SW 1271 (cell line): ENCODE measurements at regions not wholly inside any gene's neighbourhood (a gene's known extent, or its start where the extent isn't known, plus 50 kb on each side); places are given as distances from the start of the nearest gene placed in this dataset.

Experiments used
- DNase-seq, 2 experiments: peaks; one replicate each; lab custom pipeline; 2025; lab: John Stamatoyannopoulos, UW

DNA sequence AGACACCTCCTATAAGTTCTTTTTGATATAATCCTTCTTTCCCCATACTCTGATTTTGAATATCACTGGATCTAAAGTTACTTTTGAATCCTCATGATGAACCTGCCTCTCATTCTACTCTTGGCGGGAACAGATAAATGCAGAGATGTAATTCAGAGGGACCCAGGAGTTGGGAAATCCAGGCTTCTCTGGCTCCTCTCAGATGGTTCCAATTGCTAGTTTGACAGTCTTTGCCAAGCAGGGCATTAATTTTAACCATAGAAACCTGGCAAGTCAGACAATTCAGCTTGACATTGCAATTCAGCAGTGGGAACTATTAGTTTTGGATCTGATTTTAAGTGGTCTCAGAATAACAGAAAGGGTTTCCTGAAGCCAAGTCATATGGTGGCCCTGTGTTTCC is 67.3 kb upstream of the KLF12 start:
- no peak for DNase-seq

- no peak for DNase-seq
Observed at GRCh38 chr13:74200081-74200480, 65.9 kb upstream of the KLF12 start.

DNA sequence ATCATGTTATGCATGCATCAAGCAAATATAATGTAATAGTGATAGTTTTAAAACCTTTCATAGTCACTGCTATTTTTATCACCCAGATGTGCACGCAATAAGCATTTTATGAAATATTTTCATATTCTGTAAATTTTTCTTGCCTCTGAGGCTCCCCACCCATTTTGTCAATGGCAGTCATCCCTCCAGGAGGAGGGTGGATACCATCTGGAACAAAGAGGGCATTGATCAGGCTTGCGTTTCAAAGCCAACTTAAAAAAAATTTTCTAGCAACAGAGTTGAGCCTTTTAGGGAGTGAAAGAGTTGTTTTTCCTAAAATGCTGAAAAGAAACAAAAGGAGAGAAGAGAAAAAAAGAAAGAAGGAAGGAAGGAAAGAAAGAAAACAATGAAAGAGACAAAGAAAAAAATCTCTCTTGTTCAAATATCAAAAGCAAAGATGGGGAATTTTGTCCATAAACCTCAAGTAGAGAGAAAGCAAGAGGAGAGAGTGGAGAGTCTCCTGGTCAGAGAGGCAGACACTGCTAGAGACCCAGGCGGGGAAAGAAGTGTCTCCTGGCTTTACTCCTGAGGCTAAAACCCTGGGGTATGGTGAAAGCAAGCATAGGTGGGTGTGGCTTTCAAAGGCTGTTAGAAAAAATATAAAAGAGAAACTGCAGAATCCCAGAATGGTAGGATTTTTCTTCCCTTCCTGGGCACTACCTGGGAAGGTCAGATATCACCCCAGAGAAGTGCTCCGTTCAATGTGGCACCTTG is 63.6 kb upstream of the KLF12 start:
- no peak for DNase-seq

DNA sequence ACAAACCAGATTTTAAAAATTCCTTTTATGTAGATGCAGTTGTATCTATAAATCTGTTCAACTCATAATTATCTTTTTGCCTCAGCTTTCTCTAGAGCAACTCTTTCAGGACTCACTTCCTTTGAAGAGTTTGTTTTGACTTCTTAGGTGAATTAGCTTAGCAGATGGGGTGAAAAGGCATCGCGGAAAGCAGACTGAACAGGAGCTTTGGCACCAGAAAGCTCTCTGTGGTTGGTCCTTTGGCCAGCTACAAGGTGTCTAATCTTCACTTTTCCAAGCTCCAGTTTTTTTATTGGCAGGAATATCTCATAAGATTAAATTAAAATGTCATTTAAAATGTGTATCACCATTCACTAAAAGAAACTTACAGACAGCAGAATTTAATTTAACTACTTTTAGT is 60.6 kb upstream of the KLF12 start:
- no peak for DNase-seq

DNA sequence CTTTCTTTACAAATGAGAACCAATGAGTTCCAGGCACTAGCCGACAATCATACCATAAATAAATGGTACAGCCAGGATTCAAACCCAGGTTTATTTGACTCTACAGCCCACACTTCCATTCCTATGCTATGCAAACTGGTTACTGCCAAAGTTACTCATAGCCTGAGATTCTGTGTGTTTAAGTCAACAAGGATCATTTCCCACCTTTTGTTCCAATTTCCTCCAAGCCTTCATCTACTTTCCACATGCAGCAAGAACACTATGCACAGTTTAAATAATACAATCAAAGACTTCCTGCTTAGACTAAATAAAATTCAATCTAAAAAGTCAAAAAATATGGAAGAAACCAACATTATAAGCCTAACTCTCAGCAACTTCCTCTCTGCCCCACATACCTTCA is 59.2 kb upstream of the KLF12 start:
- DNase-seq, result no peak

DNA sequence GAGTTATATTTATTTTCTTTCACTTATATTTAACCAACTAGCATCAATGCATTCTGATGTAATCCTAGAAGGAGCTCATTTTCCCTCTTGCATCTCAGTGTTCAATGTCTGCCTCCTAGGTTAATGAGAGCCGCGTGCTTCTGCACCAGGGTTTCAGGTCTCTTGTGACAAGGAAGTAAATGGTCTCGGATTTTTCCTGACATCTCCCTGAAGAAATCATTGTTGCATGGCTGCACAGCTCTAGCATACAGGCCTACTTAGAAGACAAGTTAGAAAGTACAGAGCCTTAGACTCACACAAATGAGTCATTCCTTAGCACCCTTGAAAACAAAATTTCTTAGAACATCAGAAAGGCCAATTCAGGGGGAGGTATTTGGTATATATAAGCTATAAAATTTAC is 57.2 kb upstream of the KLF12 start:
- no peak for DNase-seq

- no peak for DNase-seq
Observed at GRCh38 chr13:74190999-74191398, 56.8 kb upstream of the KLF12 start.

- no peak for DNase-seq
Observed at GRCh38 chr13:74187564-74187963, 53.4 kb upstream of the KLF12 start.

GRCh38 chr13:74184283-74184682 is 50.1 kb upstream of the KLF12 start:
- no peak for DNase-seq
